Neuronal stem cell (in vitro differentiated cells): ENCODE measurements at regions not wholly inside any gene's neighbourhood (a gene's known extent, or its start where the extent isn't known, plus 50 kb on each side); places are given as distances from the start of the nearest gene placed in this dataset.

Experiments used
- DNase-seq: peaks from one replicate; pipeline ENCODE4 v3.0.0-alpha.2; 2013; ENCODE audit warnings: low spot score
- H2AFZ ChIP-seq: one replicate; pipeline ENCODE4 v1.6.1; 2013; ENCODE audit warnings: mild to moderate bottlenecking, low read length, inconsistent platforms
- H2AK5ac ChIP-seq: 2 replicates; pipeline ENCODE4 v1.6.1; 2013; ENCODE audit warnings: low read depth, mild to moderate bottlenecking, inconsistent platforms, low read length, moderate library complexity, mixed read lengths
- H2BK120ac ChIP-seq: 2 replicates; pipeline ENCODE4 v1.6.1; 2013; ENCODE audit warnings: low read depth, mild to moderate bottlenecking, inconsistent platforms, low read length, moderate library complexity, mixed read lengths
- H2BK12ac ChIP-seq: one replicate; pipeline ENCODE4 v1.6.1; 2013; ENCODE audit warnings: low read length, inconsistent platforms
- H2BK15ac ChIP-seq: 2 replicates; pipeline ENCODE4 v1.6.1; 2013; ENCODE audit warnings: mild to moderate bottlenecking, low read length, inconsistent platforms, mixed read lengths
- H2BK5ac ChIP-seq: one replicate; pipeline ENCODE4 v1.6.1; 2013; ENCODE audit warnings: inconsistent platforms, mild to moderate bottlenecking, low read length, moderate library complexity
- H3K14ac ChIP-seq: one replicate; pipeline ENCODE4 v1.6.1; 2013; ENCODE audit warnings: low read length, inconsistent platforms
- H3K18ac ChIP-seq: 2 replicates; pipeline ENCODE4 v1.6.1; 2013; ENCODE audit warnings: low read length, inconsistent platforms
- H3K23ac ChIP-seq: 2 replicates; pipeline ENCODE4 v1.6.1; 2013; ENCODE audit warnings: low read depth, mild to moderate bottlenecking, mixed read lengths, low read length, inconsistent platforms; ENCODE audit not compliant: poor library complexity
- H3K27ac ChIP-seq: replicated peaks from 3 replicates; pipeline ENCODE4 v1.5.1; 2013; ENCODE audit warnings: low read length, inconsistent platforms
- H3K27me3 ChIP-seq, 3 experiments: 2 replicates each; pipeline ENCODE4 v1.6.1; 2013; ENCODE audit warnings: low read length in 3 of 3, mild to moderate bottlenecking in 2 of 3, inconsistent platforms in 1 of 3, low read depth in 1 of 3, mixed read lengths in 1 of 3, moderate library complexity in 1 of 3; ENCODE audit not compliant: control insufficient read depth in 3 of 3, insufficient read depth in 3 of 3
- H3K36me3 ChIP-seq, 2 donors: replicated peaks in 1 of 2; 2 replicates each; pipeline ENCODE4 v1.6.1; 2013; ENCODE audit warnings: low read length in 2 of 2; ENCODE audit not compliant: control insufficient read depth in 2 of 2, insufficient read depth in 2 of 2
- H3K4ac ChIP-seq: 2 replicates; pipeline ENCODE4 v1.6.1; 2013; ENCODE audit warnings: inconsistent platforms, mild to moderate bottlenecking, low read length, moderate library complexity
- H3K4me1 ChIP-seq, 2 donors: 1 replicate in 1 of 2; 2 replicates in 1 of 2; pipeline ENCODE4 v1.6.1; 2013; ENCODE audit warnings: low read length in 2 of 2, low read depth in 1 of 2; ENCODE audit not compliant: control insufficient read depth in 2 of 2, insufficient read depth in 1 of 2
- H3K4me2 ChIP-seq: one replicate; pipeline ENCODE4 v1.6.1; 2013; ENCODE audit warnings: mild to moderate bottlenecking, low read length, inconsistent platforms; ENCODE audit not compliant: insufficient read depth, poor library complexity, severe bottlenecking
- H3K4me3 ChIP-seq, 2 donors: 2 replicates each; pipeline ENCODE4 v1.5.1; 2013; ENCODE audit warnings: low read length in 2 of 2, mild to moderate bottlenecking in 2 of 2, inconsistent platforms in 1 of 2, moderate library complexity in 1 of 2
- H3K79me1 ChIP-seq: one replicate; pipeline ENCODE4 v1.6.1; 2013; ENCODE audit warnings: low read depth, mild to moderate bottlenecking, inconsistent platforms, low read length, moderate library complexity
- H3K9ac ChIP-seq: one replicate; pipeline ENCODE4 v1.6.1; 2013; ENCODE audit warnings: mild to moderate bottlenecking, low read depth, low read length, inconsistent platforms; ENCODE audit not compliant: poor library complexity
- H3K9me3 ChIP-seq, 2 donors: replicated peaks in 1 of 2; 2 replicates each; pipeline versions ENCODE3 to v1.6.1; 2013; ENCODE audit warnings: low read length in 2 of 2, mild to moderate bottlenecking in 2 of 2, inconsistent platforms in 1 of 2, low read depth in 1 of 2, mixed read lengths in 1 of 2, moderate library complexity in 1 of 2; ENCODE audit not compliant: control insufficient read depth in 2 of 2, insufficient read depth in 1 of 2
- H4K8ac ChIP-seq: one replicate; pipeline ENCODE4 v1.6.1; 2013; ENCODE audit warnings: low read depth, mild to moderate bottlenecking, inconsistent platforms, low read length, moderate library complexity
- H4K91ac ChIP-seq: one replicate; pipeline ENCODE4 v1.6.1; 2013; ENCODE audit warnings: low read length, low read depth, mild to moderate bottlenecking, inconsistent platforms; ENCODE audit not compliant: poor library complexity
- WGBS, 2 donors: extraction: QIAGEN DNeasy Blood & Tissue Kit; methylation state at CpG; one replicate each; pipeline ENCODE4 v1.1.7; 2013; ENCODE audit warnings: missing lambda C conversion rate in 2 of 2, mixed read lengths in 1 of 2; ENCODE audit not compliant: insufficient read length in 2 of 2, insufficient replicate concordance in 1 of 2; ENCODE audit errors: extremely low coverage in 2 of 2; 5-methylcytosine and 5-hydroxymethylcytosine counted together

GRCh38 chr14:106826833-106827369 lies 1300.5 kb downstream of the TMEM121 start:
- H3K23ac ChIP-seq, result no peak overlapping the region
- no peak overlapping the region for H2AK5ac ChIP-seq
- no peak overlapping the region for H4K91ac ChIP-seq
- no peak overlapping the region for H2BK120ac ChIP-seq
- H3K27me3 ChIP-seq, result no peaks in the 10 kb centered on the region
- H3K9ac ChIP-seq, result no peak overlapping the region
- WGBS, 2 donors, result no CpG with 5 or more reads among the region's 4 CpGs
- H3K79me1 ChIP-seq, result no peaks in the 10 kb centered on the region
- H3K18ac ChIP-seq, result no peak overlapping the region
- H3K36me3 ChIP-seq, result no peaks in the 10 kb centered on the region
- H4K8ac ChIP-seq, result no peak overlapping the region
- no peak overlapping the region for H2BK5ac ChIP-seq
- peaks cover 0 to 41% of the 10 kb centered on the region in 2 donors for H3K9me3 ChIP-seq
- no peak for DNase-seq
- H3K4ac ChIP-seq, result no peak overlapping the region
- no peak overlapping the region for H3K27ac ChIP-seq
- H2BK12ac ChIP-seq, result no peak overlapping the region
- no peak overlapping the region for H2AFZ ChIP-seq
- no peak overlapping the region for H3K14ac ChIP-seq
- no peak overlapping the region for H3K4me3 ChIP-seq
- H3K4me1 ChIP-seq, result no peaks in the 10 kb centered on the region
- H2BK15ac ChIP-seq, result no peak overlapping the region
- no peak overlapping the region for H3K4me2 ChIP-seq

- H3K23ac ChIP-seq, result no peak overlapping the region
- H3K4me3 ChIP-seq, result no peak overlapping the region
- H3K18ac ChIP-seq, result no peak overlapping the region
- H3K9ac ChIP-seq, result no peak overlapping the region
- H2AFZ ChIP-seq, result no peak overlapping the region
- peaks cover 0 to 31% of the 10 kb centered on the region in 2 donors for H3K9me3 ChIP-seq
- DNase-seq, result no peak
- no peak overlapping the region for H2BK5ac ChIP-seq
- H4K8ac ChIP-seq, result no peak overlapping the region
- no peak overlapping the region for H2BK120ac ChIP-seq
- no peaks in the 10 kb centered on the region for H3K36me3 ChIP-seq
- H2AK5ac ChIP-seq, result no peak overlapping the region
- H3K27me3 ChIP-seq, result no peaks in the 10 kb centered on the region
- WGBS, 2 donors, result no CpG with 5 or more reads among the region's 11 CpGs
- H2BK12ac ChIP-seq, result no peak overlapping the region
- H3K4me1 ChIP-seq, result no peaks in the 10 kb centered on the region
- no peak overlapping the region for H3K14ac ChIP-seq
- no peak overlapping the region for H4K91ac ChIP-seq
- no peaks in the 10 kb centered on the region for H3K79me1 ChIP-seq
- H3K4me2 ChIP-seq, result no peak overlapping the region
- H3K27ac ChIP-seq, result no peak overlapping the region
- H3K4ac ChIP-seq, result no peak overlapping the region
- H2BK15ac ChIP-seq, result no peak overlapping the region
Observed at GRCh38 chr14:106831322-106831720, 1304.9 kb downstream of the TMEM121 start.

- H3K4me2 ChIP-seq, result no peak overlapping the region
- no peak overlapping the region for H3K23ac ChIP-seq
- H3K4me3 ChIP-seq, result no peak overlapping the region
- peaks cover 0 to 40% of the 10 kb centered on the region in 2 donors for H3K9me3 ChIP-seq
- H3K27ac ChIP-seq, result no peak overlapping the region
- H3K27me3 ChIP-seq, result no peaks in the 10 kb centered on the region
- H3K79me1 ChIP-seq, result no peaks in the 10 kb centered on the region
- H3K4ac ChIP-seq, result no peak overlapping the region
- no peak overlapping the region for H4K91ac ChIP-seq
- no peak overlapping the region for H2BK5ac ChIP-seq
- H3K4me1 ChIP-seq, result no peaks in the 10 kb centered on the region
- no peak overlapping the region for H2AFZ ChIP-seq
- H3K9ac ChIP-seq, result no peak overlapping the region
- no peak overlapping the region for H3K18ac ChIP-seq
- H3K36me3 ChIP-seq, result no peaks in the 10 kb centered on the region
- DNase-seq, result no peak
- H2BK15ac ChIP-seq, result no peak overlapping the region
- H2AK5ac ChIP-seq, result no peak overlapping the region
- no CpG with 5 or more reads among the region's 4 CpGs for WGBS, 2 donors
- H4K8ac ChIP-seq, result no peak overlapping the region
- H3K14ac ChIP-seq, result no peak overlapping the region
- H2BK12ac ChIP-seq, result no peak overlapping the region
- H2BK120ac ChIP-seq, result no peak overlapping the region
Observed at GRCh38 chr14:106837870-106838269, 1311.5 kb downstream of the TMEM121 start.

- H3K4me2 ChIP-seq, result no peak overlapping the region
- WGBS, 2 donors, result no CpG with 5 or more reads among the region's 18 CpGs
- H3K4me1 ChIP-seq, result no peaks in the 10 kb centered on the region
- H3K36me3 ChIP-seq, result no peaks in the 10 kb centered on the region
- no peak overlapping the region for H4K91ac ChIP-seq
- no peak overlapping the region for H2BK5ac ChIP-seq
- no peak overlapping the region for H3K27ac ChIP-seq
- no peak overlapping the region for H3K18ac ChIP-seq
- no peak overlapping the region for H3K23ac ChIP-seq
- no peak overlapping the region for H2AK5ac ChIP-seq
- no peaks in the 10 kb centered on the region for H3K79me1 ChIP-seq
- peaks cover 0 to 50% of the 10 kb centered on the region in 2 donors for H3K9me3 ChIP-seq
- no peak overlapping the region for H3K4ac ChIP-seq
- DNase-seq, result no peak
- H3K14ac ChIP-seq, result no peak overlapping the region
- H2BK120ac ChIP-seq, result no peak overlapping the region
- H3K9ac ChIP-seq, result no peak overlapping the region
- H2AFZ ChIP-seq, result no peak overlapping the region
- no peak overlapping the region for H4K8ac ChIP-seq
- no peak overlapping the region for H3K4me3 ChIP-seq
- H2BK15ac ChIP-seq, result no peak overlapping the region
- H2BK12ac ChIP-seq, result no peak overlapping the region
- no peaks in the 10 kb centered on the region for H3K27me3 ChIP-seq
Observed at GRCh38 chr14:106838991-106839769, 1312.8 kb downstream of the TMEM121 start.
